DMS 273 (cell line): ENCODE measurements at regions not wholly inside any gene's neighbourhood (a gene's known extent, or its start where the extent isn't known, plus 50 kb on each side); places are given as distances from the start of the nearest gene placed in this dataset.

Experiments used
- DNase-seq: peaks from one replicate; lab custom pipeline; 2025; ENCODE audit not compliant: unreplicated experiment; lab: John Stamatoyannopoulos, UW

- DNase-seq, result no peak
These were observed 114.8 kb downstream of the TBXT start for GRCh38 chr6:166052837-166053236.

- no peak for DNase-seq
These were observed 117.1 kb downstream of the TBXT start for GRCh38 chr6:166050559-166050958.

- DNase-seq, result no peak
These were observed 120.7 kb downstream of the TBXT start for GRCh38 chr6:166046982-166047381.

GRCh38 chr6:166046226-166046625 lies 121.4 kb downstream of the TBXT start:
- no peak for DNase-seq

- DNase-seq, result no peak
These were observed 121.8 kb downstream of the TBXT start for GRCh38 chr6:166045860-166046200.

GRCh38 chr6:166045173-166045859 lies 122.3 kb downstream of the TBXT start:
- DNase-seq, result no peak

- no peak for DNase-seq
These were observed 126.4 kb downstream of the TBXT start for GRCh38 chr6:166041277-166041676.

GRCh38 chr6:166040292-166040691 lies 127.4 kb downstream of the TBXT start:
- DNase-seq, result no peak

- no peak for DNase-seq
These were observed 131.1 kb downstream of the TBXT start for GRCh38 chr6:166036316-166037095.

- DNase-seq, result no peak
These were observed 135.1 kb downstream of the TBXT start for GRCh38 chr6:166032366-166033200.

GRCh38 chr6:166031275-166031674 lies 136.4 kb downstream of the TBXT start:
- DNase-seq, result no peak

GRCh38 chr6:166029506-166029905 lies 138.1 kb downstream of the TBXT start:
- no peak for DNase-seq

GRCh38 chr6:166027761-166028160 lies 139.9 kb downstream of the TBXT start:
- no peak for DNase-seq

- DNase-seq, result no peak
These were observed 141.0 kb downstream of the TBXT start for GRCh38 chr6:166026586-166027126.

GRCh38 chr6:166025149-166025898 lies 142.3 kb downstream of the TBXT start:
- DNase-seq, result no peak

- DNase-seq, result no peak
These were observed 143.4 kb downstream of the TBXT start for GRCh38 chr6:166024252-166024651.

- DNase-seq, result no peak
These were observed 144.2 kb downstream of the TBXT start for GRCh38 chr6:166023273-166023989.

- DNase-seq, result no peak
These were observed 146.2 kb downstream of the TBXT start for GRCh38 chr6:166021429-166021828.

GRCh38 chr6:166019214-166019613 lies 148.4 kb downstream of the TBXT start:
- no peak for DNase-seq

- DNase-seq, result no peak
These were observed 150.5 kb downstream of the TBXT start for GRCh38 chr6:166017032-166017635.
